ENCODE measurements at regions not wholly inside any gene's neighbourhood (a gene's known extent, or its start where the extent isn't known, plus 50 kb on each side); places are given as distances from the start of the nearest gene placed in this dataset.

- ChIA-PET POLR2A (no interaction called here), CTCF (no interaction called here)
- TF ChIP-seq USF2 (IDR thresholded peaks at IDR 0.05; ENCODE audit: borderline replicate concordance, low read depth, low read length), result no peak
- no peak for TF ChIP-seq TEAD4 (IDR thresholded peaks at IDR 0.05; ENCODE audit: borderline replicate concordance, insufficient read depth)
- TF ChIP-seq RCOR1 (IDR thresholded peaks at IDR 0.05; ENCODE audit: low read length), result no peak
- TF ChIP-seq MXI1 (IDR thresholded peaks at IDR 0.05; ENCODE audit: low read depth, low read length), result no peak
- no peak for TF ChIP-seq RAD21 (IDR thresholded peaks at IDR 0.05; ENCODE audit: low read length)
- TF ChIP-seq RFX5 (IDR thresholded peaks at IDR 0.05; ENCODE audit: low read length), result no peak
- TF ChIP-seq RXRA (IDR thresholded peaks at IDR 0.05; ENCODE audit: borderline replicate concordance, low read depth), result no peak
- H3K27me3 ChIP-seq (ENCODE audit: insufficient read depth), result no peaks in the 10 kb centered on the region
- no peaks in the 10 kb centered on the region for H3K9me2 ChIP-seq
- H3K9me3 ChIP-seq, result no peaks in the 10 kb centered on the region
- no peaks in the 10 kb centered on the region for H3K4me1 ChIP-seq (ENCODE audit: control insufficient read depth in 1 of 2, insufficient read depth in 2 of 2, low read depth in 1 of 2, low read length in 1 of 2)
- H3K79me2 ChIP-seq (ENCODE audit: insufficient read depth), result no peaks in the 10 kb centered on the region
- H3K4me3 ChIP-seq (ENCODE audit: low read depth in 2 of 2, low read length in 1 of 2), result no peak overlapping the region
- 8% methylated on average over 2 of the region's 2 CpGs for WGBS (ENCODE audit: low lambda C conversion rate)
- H3K27ac ChIP-seq (ENCODE audit: low read depth in 2 of 2, low read length in 1 of 2), result no peak overlapping the region
- no peaks in the 10 kb centered on the region for H4K20me1 ChIP-seq (ENCODE audit: insufficient read depth)
- no peak overlapping the region for H3K9ac ChIP-seq
- no peak for DNase-seq
- H3K4me2 ChIP-seq, result no peak overlapping the region
- H2AFZ ChIP-seq (ENCODE audit: low read depth), result no peak overlapping the region
- H3K36me3 ChIP-seq (replicated peaks in 1 of 2; ENCODE audit: control insufficient read depth in 1 of 2, insufficient read depth in 2 of 2, low read length in 1 of 2), result no peaks in the 10 kb centered on the region
- H3F3A ChIP-seq (replicated peaks; ENCODE audit: insufficient read depth), result no peaks in the 10 kb centered on the region
Observed at GRCh38 chr12:13780453-13780852, 200.9 kb downstream of the GRIN2B start.

GRCh38 chr12:13777374-13777773 lies 204.0 kb downstream of the GRIN2B start:
- no peak overlapping the region for H3K27ac ChIP-seq (ENCODE audit: low read depth in 2 of 2, low read length in 1 of 2)
- no peak overlapping the region for H3K4me3 ChIP-seq (ENCODE audit: low read depth in 2 of 2, low read length in 1 of 2)
- H3K9me3 ChIP-seq, result no peaks in the 10 kb centered on the region
- H4K20me1 ChIP-seq (ENCODE audit: insufficient read depth), result no peaks in the 10 kb centered on the region
- no peaks in the 10 kb centered on the region for H3K36me3 ChIP-seq (replicated peaks in 1 of 2; ENCODE audit: control insufficient read depth in 1 of 2, insufficient read depth in 2 of 2, low read length in 1 of 2)
- no peak overlapping the region for H3K4me2 ChIP-seq
- no peaks in the 10 kb centered on the region for H3K79me2 ChIP-seq (ENCODE audit: insufficient read depth)
- TF ChIP-seq RFX5 (IDR thresholded peaks at IDR 0.05; ENCODE audit: low read length) (no peak), JUND (IDR thresholded peaks at IDR 0.05) (no peak), CTCF (IDR thresholded peaks at IDR 0.05) (no peak), RXRA (IDR thresholded peaks at IDR 0.05; ENCODE audit: borderline replicate concordance, low read depth) (no peak), FOSL2 (IDR thresholded peaks at IDR 0.05; ENCODE audit: borderline replicate concordance, low read depth) (no peak), IRF3 (IDR thresholded peaks at IDR 0.05; ENCODE audit: low read depth, low read length) (no peak), SMC3 (IDR thresholded peaks at IDR 0.05; ENCODE audit: low read depth, low read length) (no peak), PBX3 (IDR thresholded peaks at IDR 0.05) (no peak), GABPA (IDR thresholded peaks at IDR 0.05; ENCODE audit: low read depth) (no peak), USF1 (IDR thresholded peaks at IDR 0.05; ENCODE audit: borderline replicate concordance, low read depth) (no peak), RAD21 (IDR thresholded peaks at IDR 0.05; ENCODE audit: low read length) (no peak), EZH2phosphoT487 (IDR thresholded peaks at IDR 0.05; ENCODE audit: borderline replicate concordance, low read depth) (no peak)
- no peaks in the 10 kb centered on the region for H3K4me1 ChIP-seq (ENCODE audit: control insufficient read depth in 1 of 2, insufficient read depth in 2 of 2, low read depth in 1 of 2, low read length in 1 of 2)
- 29% methylated on average over 2 of the region's 2 CpGs for WGBS (ENCODE audit: low lambda C conversion rate)
- H3K27me3 ChIP-seq (ENCODE audit: insufficient read depth), result no peaks in the 10 kb centered on the region
- H3K9ac ChIP-seq, result no peak overlapping the region
- no peak overlapping the region for H2AFZ ChIP-seq (ENCODE audit: low read depth)
- H3F3A ChIP-seq (replicated peaks; ENCODE audit: insufficient read depth), result no peaks in the 10 kb centered on the region
- DNase-seq, result no peak
- H3K9me2 ChIP-seq, result no peaks in the 10 kb centered on the region
- POLR2A ChIA-PET, result no interaction called here
- CTCF ChIA-PET, result interaction anchor here (0.8 kb wide), 1 partner anchor 11 kb away, joined by 3 read pairs; no protein-coding TSS in a partner anchor

Data from SK-N-SH (cell line).